Caco-2 (cell line): ENCODE measurements at regions not wholly inside any gene's neighbourhood (a gene's known extent, or its start where the extent isn't known, plus 50 kb on each side); places are given as distances from the start of the nearest gene placed in this dataset.

Experiments
- BruUV-seq: library from RNA; stranded (reverse); fragments of 400-500 nt; replicated peaks from 2 replicates; lab custom pipeline; 2021; lab: Mats Ljungman, UMichigan
- CTCF ChIA-PET: fragments of 300-600 bp; sonication (Branson Sonifier 250); formaldehyde crosslinking; loops from one replicate; lab custom pipeline; 2022; ENCODE audit warnings: antibody characterized with exemption; lab: Charles Lee
- POLR2A ChIA-PET: fragments of 300-600 bp; sonication (Branson Sonifier 250); formaldehyde crosslinking; loops from one replicate; lab custom pipeline; 2022; ENCODE audit warnings: antibody characterized with exemption; lab: Charles Lee
- DNase-seq, 2 experiments: peaks; one replicate each; pipeline versions ENCODE4 v3.0.0 to v3.0.0-alpha.2; 2020 to 2022
- H3K27me3 ChIP-seq: replicated peaks from 2 replicates; pipeline ENCODE4 v1.6.0; 2011; ENCODE audit warnings: low read length; ENCODE audit not compliant: control insufficient read depth, insufficient read depth
- H3K36me3 ChIP-seq: 2 replicates; pipeline ENCODE4 v1.5.1; 2011; ENCODE audit warnings: low read length; ENCODE audit not compliant: control insufficient read depth, insufficient read depth
- H3K4me1 ChIP-seq: fragments of 250-450 bp; sonication (Bioruptor Pico); 2 replicates; pipeline ENCODE4 v1.5.1; 2020; ENCODE audit warnings: mild to moderate bottlenecking
- H3K4me3 ChIP-seq: 2 replicates; pipeline ENCODE4 v1.5.1; 2011; ENCODE audit warnings: low read depth, mild to moderate bottlenecking, control low read depth, low read length
- H3K9me3 ChIP-seq: fragments of 250-450 bp; sonication (Bioruptor Pico); 2 replicates; pipeline ENCODE4 v1.5.1; 2020; ENCODE audit warnings: mild to moderate bottlenecking, moderate library complexity
- H3K27ac Mint-ChIP-seq: one replicate; pipeline ENCODE4 v1.8.0; 2022; ENCODE audit warnings: mixed read lengths; ENCODE audit not compliant: unreplicated experiment
- H3K27me3 Mint-ChIP-seq: one replicate; pipeline ENCODE4 v1.8.0; 2022; ENCODE audit warnings: mixed read lengths; ENCODE audit not compliant: insufficient read depth, unreplicated experiment
- H3K36me3 Mint-ChIP-seq: one replicate; pipeline ENCODE4 v1.8.0; 2022; ENCODE audit warnings: mild to moderate bottlenecking, mixed read lengths; ENCODE audit not compliant: insufficient read depth, unreplicated experiment
- H3K4me1 Mint-ChIP-seq: one replicate; pipeline ENCODE4 v1.8.0; 2022; ENCODE audit warnings: low read depth, mixed read lengths; ENCODE audit not compliant: unreplicated experiment
- H3K4me3 Mint-ChIP-seq: one replicate; pipeline ENCODE4 v1.8.0; 2022; ENCODE audit warnings: mild to moderate bottlenecking, moderate library complexity, mixed read lengths; ENCODE audit not compliant: unreplicated experiment
- H3K9me3 Mint-ChIP-seq: one replicate; pipeline ENCODE4 v1.8.0; 2022; ENCODE audit warnings: mixed read lengths; ENCODE audit not compliant: unreplicated experiment
- intact Hi-C: fragments of 100-400 bp; cut with micrococcal nuclease; formaldehyde crosslinking; loops from one replicate; pipeline ENCODE4 v1.10.0; 2022; ENCODE audit not compliant: unreplicated experiment
- TF ChIP-seq, protein P1 (sequence below), 2 experiments: fragments of 200-600 bp in 1 of 2; IDR thresholded peaks; 1 replicate in 1 of 2; 2 replicates in 1 of 2; pipeline versions ENCODE4 v1.5.1 to v1.8.0; 2011 to 2022; ENCODE audit warnings: antibody characterized with exemption in 1 of 2, control low read depth in 1 of 2, inconsistent platforms in 1 of 2, low read depth in 1 of 2, low read length in 1 of 2, mild to moderate bottlenecking in 1 of 2, moderate library complexity in 1 of 2; ENCODE audit not compliant: insufficient read depth in 1 of 2, severe bottlenecking in 1 of 2, unreplicated experiment in 1 of 2

GRCh38 chr5:2278825-2279456 lies 396.2 kb upstream of the IRX4 start:
- TF ChIP-seq, protein P1, sequence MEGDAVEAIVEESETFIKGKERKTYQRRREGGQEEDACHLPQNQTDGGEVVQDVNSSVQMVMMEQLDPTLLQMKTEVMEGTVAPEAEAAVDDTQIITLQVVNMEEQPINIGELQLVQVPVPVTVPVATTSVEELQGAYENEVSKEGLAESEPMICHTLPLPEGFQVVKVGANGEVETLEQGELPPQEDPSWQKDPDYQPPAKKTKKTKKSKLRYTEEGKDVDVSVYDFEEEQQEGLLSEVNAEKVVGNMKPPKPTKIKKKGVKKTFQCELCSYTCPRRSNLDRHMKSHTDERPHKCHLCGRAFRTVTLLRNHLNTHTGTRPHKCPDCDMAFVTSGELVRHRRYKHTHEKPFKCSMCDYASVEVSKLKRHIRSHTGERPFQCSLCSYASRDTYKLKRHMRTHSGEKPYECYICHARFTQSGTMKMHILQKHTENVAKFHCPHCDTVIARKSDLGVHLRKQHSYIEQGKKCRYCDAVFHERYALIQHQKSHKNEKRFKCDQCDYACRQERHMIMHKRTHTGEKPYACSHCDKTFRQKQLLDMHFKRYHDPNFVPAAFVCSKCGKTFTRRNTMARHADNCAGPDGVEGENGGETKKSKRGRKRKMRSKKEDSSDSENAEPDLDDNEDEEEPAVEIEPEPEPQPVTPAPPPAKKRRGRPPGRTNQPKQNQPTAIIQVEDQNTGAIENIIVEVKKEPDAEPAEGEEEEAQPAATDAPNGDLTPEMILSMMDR (IDR thresholded peaks at IDR 0.05; ENCODE audit: insufficient read depth in 1 of 2, low read depth in 1 of 2, low read length in 1 of 2, severe bottlenecking in 1 of 2, unreplicated experiment in 1 of 2): no peak
- H3K27ac Mint-ChIP-seq: no peak overlapping the region

DNA sequence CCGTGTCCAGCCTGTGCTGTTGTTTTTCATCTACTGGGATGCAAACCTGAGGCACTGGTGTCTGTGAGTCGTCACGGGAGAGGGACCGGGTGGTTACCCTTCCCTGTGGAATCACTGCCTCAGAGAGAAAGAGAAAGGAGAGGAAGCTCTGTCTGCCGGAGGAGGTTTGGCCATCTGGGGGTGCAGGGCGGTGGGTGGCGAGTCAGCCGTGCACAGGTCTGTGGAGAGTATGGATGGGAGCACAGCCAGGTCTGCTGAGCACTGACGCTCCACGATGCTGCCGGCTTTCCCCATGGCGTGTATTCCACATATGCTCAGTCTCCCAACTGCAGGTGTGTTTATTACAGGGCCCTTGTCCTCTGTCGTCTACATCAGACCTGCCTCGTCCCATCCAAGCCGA lies 395.2 kb upstream of the IRX4 start:
- H3K36me3 ChIP-seq: no peaks in the 10 kb centered on the region
- DNase-seq: no peak
- intact Hi-C loops: no loop called here
- H3K27me3 ChIP-seq: no peaks in the 10 kb centered on the region
- H3K27me3 Mint-ChIP-seq: no peaks in the 10 kb centered on the region
- no peaks in the 10 kb centered on the region for H3K4me1 ChIP-seq
- no peak overlapping the region for H3K4me3 ChIP-seq
- no peak overlapping the region for H3K4me3 Mint-ChIP-seq
- TF ChIP-seq, protein P1 (IDR thresholded peaks at IDR 0.05; ENCODE audit: insufficient read depth in 1 of 2, low read depth in 1 of 2, low read length in 1 of 2, severe bottlenecking in 1 of 2, unreplicated experiment in 1 of 2): no peak
- ChIA-PET CTCF (no interaction called here), POLR2A (no interaction called here)
- H3K27ac Mint-ChIP-seq: no peak overlapping the region
- no peaks in the 10 kb centered on the region for H3K4me1 Mint-ChIP-seq
- BruUV-seq: no TSS peak
- no peaks in the 10 kb centered on the region for H3K9me3 ChIP-seq
- H3K36me3 Mint-ChIP-seq: no peaks in the 10 kb centered on the region
- peaks cover 13% of the 10 kb centered on the region for H3K9me3 Mint-ChIP-seq

More at GRCh38 chr5:2278825-2279456, 396.2 kb upstream of the IRX4 start:
- no peaks in the 10 kb centered on the region for H3K4me1 Mint-ChIP-seq
- DNase-seq: no peak
- H3K27me3 Mint-ChIP-seq: no peaks in the 10 kb centered on the region
- H3K9me3 ChIP-seq: no peaks in the 10 kb centered on the region
- H3K4me3 Mint-ChIP-seq: no peak overlapping the region
- no peaks in the 10 kb centered on the region for H3K4me1 ChIP-seq
- no TSS peak for BruUV-seq
- ChIA-PET CTCF (no interaction called here), POLR2A (no interaction called here)
- H3K27me3 ChIP-seq: no peaks in the 10 kb centered on the region
- no peaks in the 10 kb centered on the region for H3K36me3 Mint-ChIP-seq
- intact Hi-C loops: no loop called here
- H3K36me3 ChIP-seq: no peaks in the 10 kb centered on the region
- H3K9me3 Mint-ChIP-seq: peaks cover 13% of the 10 kb centered on the region
- H3K4me3 ChIP-seq: no peak overlapping the region

GRCh38 chr5:2276101-2276500 lies 393.4 kb upstream of the IRX4 start:
- Mint-ChIP-seq H3K4me1 (no peaks in the 10 kb centered on the region), H3K9me3 (peaks cover 13% of the 10 kb centered on the region), H3K27ac (no peak overlapping the region), H3K27me3 (no peaks in the 10 kb centered on the region), H3K4me3 (no peak overlapping the region), H3K36me3 (no peaks in the 10 kb centered on the region)
- Histone ChIP-seq H3K4me1 (no peaks in the 10 kb centered on the region), H3K27me3 (no peaks in the 10 kb centered on the region), H3K36me3 (no peaks in the 10 kb centered on the region), H3K4me3 (no peak overlapping the region), H3K9me3 (no peaks in the 10 kb centered on the region)
- TF ChIP-seq, protein P1 (IDR thresholded peaks at IDR 0.05; ENCODE audit: insufficient read depth in 1 of 2, low read depth in 1 of 2, low read length in 1 of 2, severe bottlenecking in 1 of 2, unreplicated experiment in 1 of 2): no peak
- intact Hi-C loops: no loop called here
- DNase-seq: no peak
- CTCF ChIA-PET: no interaction called here
- POLR2A ChIA-PET: no interaction called here
- BruUV-seq: no TSS peak
